GM19035 (cell line): ENCODE measurements at regions not wholly inside any gene's neighbourhood (a gene's known extent, or its start where the extent isn't known, plus 50 kb on each side); places are given as distances from the start of the nearest gene placed in this dataset.
A peak's percentile ranks its signal among the peaks of the same experiment; 100 is the strongest.

ENCODE experiments used
- ATAC-seq: cut with Tn5 transposase; IDR thresholded peaks from one replicate; pipeline ENCODE4 v1.9.1; 2021; ENCODE audit not compliant: unreplicated experiment

GRCh38 chr9:7246917-7247522, 489.2 kb downstream of the KDM4C start:
- no peak for ATAC-seq

- ATAC-seq = no peak
Measured at GRCh38 chr9:7245976-7246580, 488.3 kb downstream of the KDM4C start.

- no peak for ATAC-seq
Measured at GRCh38 chr9:7243838-7244237, 486.1 kb downstream of the KDM4C start.

- no peak for ATAC-seq
Measured at GRCh38 chr9:7242126-7242525, 484.4 kb downstream of the KDM4C start.

- ATAC-seq = no peak
Measured at GRCh38 chr9:7241694-7242093, 483.9 kb downstream of the KDM4C start.

GRCh38 chr9:7240569-7241311, 483.0 kb downstream of the KDM4C start:
- no peak for ATAC-seq

- ATAC-seq = no peak
Measured at GRCh38 chr9:7239708-7240107, 481.9 kb downstream of the KDM4C start.

- ATAC-seq = no peak
Measured at GRCh38 chr9:7238247-7238637, 480.5 kb downstream of the KDM4C start.

- no peak for ATAC-seq
Measured at GRCh38 chr9:7237473-7238246, 479.9 kb downstream of the KDM4C start.

GRCh38 chr9:7236186-7236585, 478.4 kb downstream of the KDM4C start:
- no peak for ATAC-seq

- peak; percentile 63 for ATAC-seq
Measured at GRCh38 chr9:7234144-7234543, 476.4 kb downstream of the KDM4C start.

GRCh38 chr9:7229571-7229970, 471.8 kb downstream of the KDM4C start:
- ATAC-seq = no peak

GRCh38 chr9:7228726-7229125, 471.0 kb downstream of the KDM4C start:
- no peak for ATAC-seq

- no peak for ATAC-seq
Measured at GRCh38 chr9:7227951-7228350, 470.2 kb downstream of the KDM4C start.

GRCh38 chr9:7226007-7226640, 468.4 kb downstream of the KDM4C start:
- ATAC-seq = no peak
